Activated CD4-positive, alpha-beta T cell treated with anti-CD3 and anti-CD28 coated beads, Interleukin-2, Interleukin-4, amounts not matched to agents 100 ng/mL and 50 ng/mL, durations not matched to agents 16 hours and 8 hours (primary cell): ENCODE measurements at regions not wholly inside any gene's neighbourhood (a gene's known extent, or its start where the extent isn't known, plus 50 kb on each side); places are given as distances from the start of the nearest gene placed in this dataset.

Experiments
- DNase-seq: peaks from one replicate; pipeline ENCODE4 v3.0.0-alpha.2; 2020; ENCODE audit warnings: low spot score

GRCh38 chr6:45791211-45792168 is 224.2 kb downstream of the CLIC5 start:
- DNase-seq, result no peak

DNA sequence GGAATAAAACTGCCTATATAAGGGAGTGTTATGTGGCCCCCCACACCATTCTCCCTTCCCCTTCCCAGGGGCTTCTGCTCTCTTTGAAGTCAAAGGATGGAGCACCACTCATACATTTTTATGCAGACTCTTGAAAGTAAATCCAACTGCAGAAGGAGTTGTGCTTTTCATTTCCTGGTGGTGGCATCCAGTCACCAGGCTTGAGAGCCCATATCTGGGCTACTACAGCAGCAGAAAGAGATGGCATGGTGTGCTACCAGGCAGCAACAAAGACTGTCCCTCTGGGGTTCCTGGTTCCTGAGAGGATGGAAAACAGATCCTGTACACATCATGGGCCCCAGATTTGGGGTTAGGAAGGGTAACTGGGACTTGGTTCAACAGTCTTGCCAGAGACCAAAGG is 226.4 kb downstream of the CLIC5 start:
- no peak for DNase-seq

DNA sequence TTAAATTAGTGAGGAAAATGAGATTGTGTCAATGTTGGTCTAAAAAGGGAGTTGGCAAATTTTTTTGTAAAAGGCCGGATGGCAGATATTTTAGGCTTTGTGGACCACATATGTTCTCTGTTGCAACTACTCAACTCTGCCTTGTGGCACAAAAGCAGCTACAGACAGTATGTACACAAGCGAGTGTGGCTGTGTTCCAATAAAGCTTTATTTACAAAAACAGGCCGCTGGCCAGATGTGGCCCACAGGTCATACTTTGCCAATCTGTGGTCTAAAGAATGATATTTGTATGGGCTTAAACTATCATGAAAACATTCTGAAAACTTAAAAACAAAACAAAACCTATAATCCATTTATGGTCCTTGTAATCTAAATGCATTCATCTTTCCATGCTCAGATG is 228.3 kb downstream of the CLIC5 start:
- no peak for DNase-seq

- DNase-seq, result no peak
These were observed 229.3 kb downstream of the CLIC5 start for GRCh38 chr6:45786355-45786781.

- DNase-seq, result no peak
These were observed 231.4 kb downstream of the CLIC5 start for GRCh38 chr6:45784250-45784649.

DNA sequence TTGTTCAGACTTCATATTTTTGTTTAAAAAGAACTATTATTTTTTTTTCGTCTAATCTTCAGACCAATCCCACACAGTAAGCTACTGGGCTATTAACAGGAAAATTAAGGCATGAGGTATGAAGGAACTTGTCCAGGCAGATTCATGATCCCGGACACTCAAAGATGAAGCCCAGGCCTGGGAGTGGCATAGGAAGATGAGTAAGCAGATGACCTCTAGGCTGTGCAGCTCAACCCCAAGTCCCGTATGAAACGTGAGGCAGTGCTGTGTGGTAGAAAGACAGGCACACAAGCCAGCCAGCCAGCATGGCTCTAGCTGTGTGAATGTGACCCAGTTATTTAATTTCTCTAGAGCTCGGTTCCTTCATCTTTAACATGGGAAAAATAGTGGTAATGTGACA is 231.9 kb downstream of the CLIC5 start:
- no peak for DNase-seq

DNA sequence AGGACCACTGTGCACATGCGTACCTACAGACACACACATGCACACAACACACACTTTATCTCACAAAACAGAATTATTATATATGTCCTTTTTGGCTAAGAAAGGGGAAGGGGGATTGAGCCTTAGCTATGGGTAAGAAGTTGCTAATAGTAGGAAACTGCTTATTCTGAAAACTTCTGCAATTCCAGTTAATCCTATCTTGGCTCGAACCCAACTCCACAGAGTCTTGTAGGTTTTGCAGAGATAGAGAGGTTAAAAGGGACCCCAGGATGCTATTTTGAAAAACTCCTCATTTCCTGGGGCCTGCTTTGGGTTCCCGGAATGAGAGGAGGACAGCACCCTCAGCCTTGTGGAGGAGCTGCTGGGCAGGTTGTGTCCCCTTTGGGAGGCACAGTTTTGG is 233.8 kb downstream of the CLIC5 start:
- no peak for DNase-seq

DNA sequence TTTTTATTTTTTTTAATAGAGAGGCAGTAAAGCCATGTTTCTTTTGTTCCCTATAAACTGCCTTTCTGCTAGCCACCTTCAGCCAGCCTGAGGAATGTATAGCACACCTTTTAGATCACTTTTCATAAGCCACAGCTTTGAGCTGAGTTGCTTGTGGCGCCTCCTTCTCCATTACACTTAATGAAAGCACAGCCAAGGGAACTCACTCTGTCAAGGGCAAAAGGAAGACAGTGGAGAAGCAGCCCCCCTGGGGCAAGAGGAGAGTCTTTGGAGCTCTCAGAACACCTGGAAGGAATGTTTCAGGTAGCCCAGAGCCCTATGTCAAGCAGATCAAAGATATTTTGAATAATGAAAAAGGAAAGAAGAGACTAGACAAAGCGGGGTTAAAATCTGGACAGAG is 235.1 kb downstream of the CLIC5 start:
- no peak for DNase-seq

- no peak for DNase-seq
These were observed 240.5 kb downstream of the CLIC5 start for GRCh38 chr6:45775026-45775697.

DNA sequence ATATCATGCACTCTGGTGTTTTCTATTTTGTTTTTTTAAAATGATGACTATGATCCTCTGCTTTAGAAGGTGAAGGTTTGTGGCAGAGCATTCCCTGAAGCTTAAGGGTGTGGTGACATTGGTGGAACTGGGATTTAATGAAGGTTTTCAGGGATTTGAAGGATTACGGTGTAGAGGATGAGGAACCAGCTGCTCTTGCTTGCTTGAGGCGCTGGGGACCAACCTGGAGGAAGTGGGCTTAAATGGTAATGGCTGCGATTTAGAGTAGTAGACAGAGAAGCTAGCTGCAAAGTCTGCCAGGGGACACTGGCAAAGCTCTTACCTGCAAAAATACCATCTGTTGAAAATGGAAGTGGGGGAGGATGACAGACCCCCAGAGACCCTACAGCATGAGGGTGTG is 241.8 kb downstream of the CLIC5 start:
- no peak for DNase-seq

DNA sequence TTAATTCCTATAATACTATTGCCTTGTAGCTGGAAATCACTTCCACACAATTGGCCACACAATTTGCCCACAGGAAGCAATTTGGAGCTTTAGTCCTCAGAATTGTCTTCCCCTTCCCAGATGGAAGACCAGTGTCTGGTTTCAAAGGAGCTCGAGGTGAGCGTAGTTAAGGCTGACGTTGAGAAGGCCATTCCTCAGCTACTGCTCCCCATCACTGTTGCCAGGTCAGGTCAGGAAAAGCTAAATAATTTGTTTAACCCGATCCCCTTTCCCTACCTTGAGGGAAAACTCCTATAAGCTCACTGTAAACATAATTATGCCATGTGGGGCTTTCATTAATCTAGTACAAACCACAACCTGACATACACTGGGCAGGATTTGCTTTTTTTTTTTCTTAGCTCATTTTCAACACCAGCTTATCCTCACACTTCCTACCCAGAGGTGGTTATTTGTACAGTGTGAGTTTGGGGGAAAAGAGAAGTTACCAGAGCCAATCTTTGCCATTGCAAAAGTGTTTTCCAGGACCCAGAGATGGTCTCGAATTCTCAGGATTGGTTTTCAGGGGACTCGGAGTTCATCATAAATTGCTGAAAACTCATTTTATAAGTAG is 242.7 kb downstream of the CLIC5 start:
- no peak for DNase-seq

DNA sequence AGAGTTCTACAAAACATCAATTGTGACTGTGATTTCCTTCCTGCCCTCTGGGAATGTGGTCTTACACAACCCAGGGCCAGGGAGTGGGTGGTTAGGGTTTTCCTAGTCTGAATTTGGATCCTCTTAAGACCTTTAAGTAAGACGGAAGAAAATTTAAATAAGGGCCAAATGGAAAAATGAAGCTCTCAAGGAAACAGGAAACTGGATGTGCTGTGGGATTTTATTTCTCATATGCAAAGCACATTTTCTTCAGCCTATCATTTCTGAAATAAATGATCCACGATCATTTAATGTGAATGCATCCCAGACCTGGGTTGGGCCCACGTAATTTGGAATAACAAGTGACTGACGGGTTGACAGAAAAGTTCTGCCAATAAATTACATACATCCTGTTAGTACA is 243.6 kb downstream of the CLIC5 start:
- DNase-seq, result no peak

GRCh38 chr6:45763281-45763680 is 252.4 kb downstream of the CLIC5 start:
- no peak for DNase-seq

DNA sequence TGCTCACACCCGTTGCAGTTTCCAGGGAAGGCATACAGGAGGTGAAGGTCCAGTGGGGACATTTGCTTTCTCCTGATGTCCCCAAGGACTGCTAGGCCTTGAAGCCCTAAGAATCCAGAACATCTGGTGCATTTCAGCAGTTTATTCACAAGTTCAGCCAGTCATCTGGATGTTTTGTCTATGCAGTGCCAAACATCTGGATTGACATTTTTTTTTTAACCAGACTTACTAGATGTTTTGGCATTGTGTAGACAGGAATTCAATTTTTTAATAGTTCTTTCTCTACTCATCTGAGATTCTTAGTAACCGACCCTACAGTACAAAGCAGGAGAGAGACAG is 256.2 kb downstream of the CLIC5 start:
- DNase-seq, result no peak

DNA sequence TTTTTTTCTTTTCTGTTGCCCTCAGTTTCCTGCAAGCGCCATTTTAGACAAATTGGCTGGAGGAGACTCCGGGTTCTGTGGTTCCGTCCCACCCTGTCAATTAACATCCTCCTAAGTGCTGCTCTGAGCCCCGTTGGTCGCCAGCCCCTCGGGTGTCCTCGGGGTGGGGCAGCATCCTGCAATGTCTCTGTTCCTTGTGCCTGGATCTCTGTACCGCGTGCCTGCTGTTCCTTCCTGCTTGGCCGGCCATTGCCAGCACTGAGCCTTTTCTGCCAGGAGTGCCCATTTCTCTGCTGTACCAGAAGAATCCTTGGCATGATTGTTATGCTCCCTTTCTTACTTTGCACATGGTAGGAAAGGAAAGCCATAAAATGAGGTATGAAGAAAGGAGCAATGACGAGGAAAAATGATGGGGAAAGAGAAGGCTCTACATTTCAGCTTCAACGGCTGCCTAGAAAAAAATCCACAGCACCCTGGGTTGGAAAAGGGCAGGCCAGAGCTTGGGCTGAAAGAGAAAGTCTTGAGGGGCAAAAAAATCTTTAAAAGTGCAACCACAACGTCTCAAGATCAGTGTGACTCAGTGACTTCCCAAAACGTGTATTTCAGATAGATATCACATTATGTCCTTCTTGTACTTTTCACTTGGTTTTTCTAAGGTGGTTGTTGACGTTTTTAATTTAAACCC is 256.7 kb downstream of the CLIC5 start:
- peak; percentile 9 for DNase-seq

GRCh38 chr6:45757443-45758130 is 258.1 kb downstream of the CLIC5 start:
- DNase-seq, result no peak

DNA sequence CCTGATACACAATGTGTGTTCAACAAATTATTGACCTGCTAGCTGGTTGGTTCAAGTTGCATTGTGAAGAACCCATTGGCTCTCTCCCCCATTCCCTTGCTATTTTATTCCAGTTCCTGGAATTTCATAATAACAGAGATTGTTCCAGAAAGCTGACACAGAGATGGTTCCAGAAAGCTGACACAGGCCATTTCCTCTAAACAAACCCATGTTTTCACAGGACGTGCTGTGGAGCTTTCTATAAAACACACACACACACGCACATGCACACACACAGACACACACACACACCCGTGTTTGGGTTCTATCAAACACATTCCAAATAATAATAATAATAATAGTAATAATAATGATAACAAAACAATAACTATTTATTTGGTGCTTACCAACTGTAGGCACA is 259.1 kb downstream of the CLIC5 start:
- no peak for DNase-seq

DNA sequence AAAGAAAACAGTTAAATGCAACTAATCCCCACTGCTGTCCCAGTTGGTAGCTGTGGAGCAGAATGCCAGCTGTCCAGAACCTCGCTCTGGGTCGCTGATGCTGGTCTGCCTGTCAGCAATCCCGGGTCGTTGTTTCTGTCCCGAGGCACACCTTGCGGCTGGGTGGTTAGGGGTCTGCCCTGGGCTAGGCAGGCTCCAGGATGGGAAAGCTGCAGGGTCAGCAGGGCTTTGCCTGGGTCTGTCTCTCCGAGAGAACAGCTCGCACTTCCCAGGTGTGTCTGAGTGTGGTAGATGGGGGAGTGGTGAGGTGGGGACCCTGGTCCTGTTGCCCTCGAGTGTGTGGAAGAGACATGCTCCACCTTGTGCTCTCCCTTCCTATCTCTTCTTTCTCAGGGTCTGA is 261.2 kb downstream of the CLIC5 start:
- no peak for DNase-seq

DNA sequence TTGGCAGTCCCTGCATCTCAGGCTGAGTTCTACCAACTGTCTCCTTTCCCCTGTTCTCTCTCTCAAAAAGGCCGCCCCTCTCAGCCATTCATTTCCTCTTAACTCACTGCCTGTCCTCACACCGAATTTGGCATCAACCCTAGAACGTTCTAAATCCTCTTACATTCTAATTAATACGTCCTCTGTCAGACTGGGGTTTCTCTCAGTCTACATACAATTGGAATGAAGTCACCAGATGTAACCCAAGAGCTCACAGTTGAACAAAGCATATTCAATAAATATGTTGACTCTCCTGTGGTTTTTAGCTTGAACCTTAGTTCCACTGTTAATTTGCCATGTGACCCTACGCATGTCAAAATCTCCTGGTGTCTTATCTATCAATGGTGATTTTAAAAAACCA is 269.6 kb downstream of the CLIC5 start:
- DNase-seq, result no peak

GRCh38 chr6:45743028-45743615 is 272.5 kb downstream of the CLIC5 start:
- DNase-seq, result no peak

DNA sequence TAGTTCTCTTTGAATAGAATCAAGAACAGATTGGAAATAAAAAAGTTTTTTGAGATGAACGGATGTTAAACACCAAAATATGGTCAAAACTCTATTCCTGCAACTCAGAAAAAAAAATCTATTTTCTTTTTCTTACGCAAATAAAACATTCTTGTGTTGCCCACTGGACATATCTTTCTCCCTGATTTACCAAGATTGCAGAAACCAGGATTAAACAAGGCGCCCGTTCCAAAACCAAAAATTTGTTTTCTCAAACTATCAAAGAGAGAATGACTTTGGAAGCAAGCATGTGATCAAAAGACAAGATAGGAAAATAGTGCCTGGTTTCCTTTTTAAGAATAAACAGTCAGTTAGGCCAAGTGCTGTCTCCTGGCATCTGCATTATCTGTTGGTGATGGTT is 273.1 kb downstream of the CLIC5 start:
- no peak for DNase-seq
